ENCODE measurements at regions not wholly inside any gene's neighbourhood (a gene's known extent, or its start where the extent isn't known, plus 50 kb on each side); places are given as distances from the start of the nearest gene placed in this dataset.
A peak's percentile ranks its signal among the peaks of the same experiment; 100 is the strongest.

DNA sequence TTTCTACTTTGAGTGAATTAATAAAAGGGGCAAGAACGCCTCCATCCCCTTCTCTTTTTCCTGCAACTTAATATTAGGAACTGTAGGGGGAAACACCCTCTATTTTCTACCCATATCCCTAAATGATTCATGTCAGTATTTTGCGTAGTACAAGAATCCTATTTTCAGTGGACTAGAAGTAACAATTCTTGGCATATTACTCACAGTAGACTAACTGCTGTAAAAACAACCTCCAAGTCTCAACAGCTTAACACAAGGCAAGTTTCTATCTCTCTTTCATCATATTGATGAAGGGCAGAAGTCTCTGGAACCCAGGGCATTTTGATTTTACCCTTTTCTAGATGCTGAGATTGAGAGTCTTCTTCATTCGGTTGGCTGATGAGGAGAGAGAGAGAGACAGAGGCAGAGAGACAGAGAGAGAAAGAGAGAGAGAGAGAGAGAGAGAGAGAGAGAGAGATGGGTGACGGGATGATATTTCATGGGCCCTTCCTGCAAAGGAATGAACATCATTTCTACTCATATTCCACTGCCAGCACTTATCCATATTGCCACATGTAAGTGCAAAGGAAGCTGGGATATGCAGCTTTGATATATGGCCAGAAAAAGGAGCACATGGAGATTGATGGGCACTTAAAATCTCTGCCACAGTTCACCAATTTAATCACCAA lies 481.6 kb downstream of the LPIN1 start:
- Histone ChIP-seq H3K36me3 (ENCODE audit: low read depth) (no peaks in the 10 kb centered on the region), H3K27ac (ENCODE audit: poor library complexity, severe bottlenecking) (no peak overlapping the region), H3K4me3 (ENCODE audit: severe bottlenecking) (no peak overlapping the region), H3K27me3 (ENCODE audit: insufficient read depth, poor library complexity, severe bottlenecking) (no peaks in the 10 kb centered on the region), H3K9me3 (ENCODE audit: severe bottlenecking) (peaks cover 6% of the 10 kb centered on the region), H3K4me1 (ENCODE audit: insufficient read depth, poor library complexity, severe bottlenecking) (no peaks in the 10 kb centered on the region)
- TF ChIP-seq, protein P1, sequence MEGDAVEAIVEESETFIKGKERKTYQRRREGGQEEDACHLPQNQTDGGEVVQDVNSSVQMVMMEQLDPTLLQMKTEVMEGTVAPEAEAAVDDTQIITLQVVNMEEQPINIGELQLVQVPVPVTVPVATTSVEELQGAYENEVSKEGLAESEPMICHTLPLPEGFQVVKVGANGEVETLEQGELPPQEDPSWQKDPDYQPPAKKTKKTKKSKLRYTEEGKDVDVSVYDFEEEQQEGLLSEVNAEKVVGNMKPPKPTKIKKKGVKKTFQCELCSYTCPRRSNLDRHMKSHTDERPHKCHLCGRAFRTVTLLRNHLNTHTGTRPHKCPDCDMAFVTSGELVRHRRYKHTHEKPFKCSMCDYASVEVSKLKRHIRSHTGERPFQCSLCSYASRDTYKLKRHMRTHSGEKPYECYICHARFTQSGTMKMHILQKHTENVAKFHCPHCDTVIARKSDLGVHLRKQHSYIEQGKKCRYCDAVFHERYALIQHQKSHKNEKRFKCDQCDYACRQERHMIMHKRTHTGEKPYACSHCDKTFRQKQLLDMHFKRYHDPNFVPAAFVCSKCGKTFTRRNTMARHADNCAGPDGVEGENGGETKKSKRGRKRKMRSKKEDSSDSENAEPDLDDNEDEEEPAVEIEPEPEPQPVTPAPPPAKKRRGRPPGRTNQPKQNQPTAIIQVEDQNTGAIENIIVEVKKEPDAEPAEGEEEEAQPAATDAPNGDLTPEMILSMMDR (IDR thresholded peaks at IDR 0.05; ENCODE audit: poor library complexity, severe bottlenecking) = no peak
- DNase-seq (ENCODE audit: low spot score) (no peak), ATAC-seq (ENCODE audit: low read depth) (0 out of 3 replicates have a peak, but pooled peaks have one; percentile 41)

DNA sequence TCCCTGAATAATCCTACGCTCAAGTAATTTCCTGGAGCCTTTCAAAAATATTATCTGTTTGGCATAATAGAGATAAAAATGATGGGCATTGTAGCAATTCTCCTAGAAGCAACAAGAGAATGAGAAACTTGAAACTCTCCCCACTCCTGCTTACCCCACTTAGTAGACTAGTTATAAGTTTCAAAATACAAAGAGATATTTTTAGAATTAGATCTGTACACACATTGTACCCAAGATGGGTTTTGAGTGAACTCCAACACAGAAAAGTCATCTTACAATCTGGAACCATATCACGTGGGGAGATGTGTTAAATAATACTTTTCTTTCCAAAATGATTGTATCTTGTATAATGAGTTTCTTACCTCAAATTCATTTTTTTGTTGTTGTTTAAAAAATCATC lies 484.9 kb downstream of the LPIN1 start:
- Histone ChIP-seq H3K27ac (ENCODE audit: poor library complexity, severe bottlenecking) (no peak overlapping the region), H3K36me3 (ENCODE audit: low read depth) (no peaks in the 10 kb centered on the region), H3K4me3 (ENCODE audit: severe bottlenecking) (no peak overlapping the region), H3K27me3 (ENCODE audit: insufficient read depth, poor library complexity, severe bottlenecking) (no peaks in the 10 kb centered on the region), H3K4me1 (ENCODE audit: insufficient read depth, poor library complexity, severe bottlenecking) (no peaks in the 10 kb centered on the region), H3K9me3 (ENCODE audit: severe bottlenecking) (no peaks in the 10 kb centered on the region)
- DNase-seq (ENCODE audit: low spot score) (no peak), ATAC-seq (ENCODE audit: low read depth) (no peak)
- TF ChIP-seq, protein P1 (IDR thresholded peaks at IDR 0.05; ENCODE audit: poor library complexity, severe bottlenecking) = no peak

DNA sequence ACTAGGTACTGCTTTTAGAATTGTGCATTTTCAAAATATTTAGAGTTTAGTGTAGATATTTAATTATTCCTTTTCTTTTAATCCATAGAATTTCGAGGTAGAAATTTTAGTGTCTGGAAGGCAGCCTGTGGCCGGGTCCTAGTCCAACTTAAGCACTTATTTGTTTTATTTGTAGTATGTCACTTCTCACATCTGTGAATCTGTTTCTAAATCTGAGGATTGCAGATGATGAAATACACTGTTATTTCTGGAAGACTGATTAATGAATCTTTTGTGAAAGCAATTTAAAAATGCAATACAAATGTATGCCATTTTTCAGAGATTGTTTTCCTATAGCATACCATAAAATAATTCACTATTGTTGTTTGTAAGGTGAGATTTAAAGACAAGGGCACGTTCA lies 483.9 kb upstream of the TRIB2 start:
- ATAC-seq (ENCODE audit: low read depth) (no peak), DNase-seq (ENCODE audit: low spot score) (no peak)
- no peaks in the 10 kb centered on the region for H3K36me3 ChIP-seq (ENCODE audit: low read depth)

DNA sequence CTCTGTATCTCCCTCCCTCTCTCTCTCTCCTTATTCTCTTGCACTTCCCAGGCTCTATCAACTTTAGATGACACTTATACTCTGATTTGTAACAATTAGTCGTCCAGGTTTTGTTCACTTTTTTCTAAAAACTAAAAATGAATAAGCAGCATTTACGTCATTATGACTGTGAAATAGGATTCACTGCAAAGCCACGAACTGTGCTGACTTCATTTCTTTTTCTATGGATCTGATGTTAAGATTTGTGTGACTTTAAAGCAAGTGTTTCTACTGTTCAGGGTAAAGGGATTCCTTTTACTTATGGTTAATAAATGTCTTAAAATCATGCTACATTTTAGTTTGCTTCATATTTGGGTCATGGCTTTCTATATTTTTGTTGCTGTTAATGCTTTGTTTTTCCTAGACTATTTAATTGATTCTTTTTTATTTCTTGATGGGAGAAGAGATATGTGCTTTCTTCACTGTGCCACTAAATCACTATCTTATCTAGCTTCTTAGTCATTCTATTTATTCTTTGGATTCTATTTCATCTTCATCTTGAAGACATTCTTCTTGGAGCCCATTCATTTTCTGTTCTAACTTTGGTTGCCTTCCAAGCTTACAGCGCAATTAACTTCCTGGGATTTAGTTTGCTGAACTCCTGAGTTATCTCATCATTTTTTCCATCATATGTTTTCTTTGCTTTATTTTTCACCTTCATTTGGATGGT lies 480.4 kb upstream of the TRIB2 start:
- TF ChIP-seq, protein P1 (IDR thresholded peaks at IDR 0.05; ENCODE audit: poor library complexity, severe bottlenecking) = no peak
- Histone ChIP-seq H3K27ac (ENCODE audit: poor library complexity, severe bottlenecking) (no peak overlapping the region), H3K4me1 (ENCODE audit: insufficient read depth, poor library complexity, severe bottlenecking) (no peaks in the 10 kb centered on the region), H3K36me3 (ENCODE audit: low read depth) (no peaks in the 10 kb centered on the region), H3K9me3 (ENCODE audit: severe bottlenecking) (no peaks in the 10 kb centered on the region), H3K27me3 (ENCODE audit: insufficient read depth, poor library complexity, severe bottlenecking) (no peaks in the 10 kb centered on the region), H3K4me3 (ENCODE audit: severe bottlenecking) (no peak overlapping the region)
- no peak for ATAC-seq (ENCODE audit: low read depth)
- DNase-seq (ENCODE audit: low spot score) = no peak

More for the DNA sequence above, 483.9 kb upstream of the TRIB2 start:
- H3K4me3 ChIP-seq (ENCODE audit: severe bottlenecking) = no peak overlapping the region
- H3K9me3 ChIP-seq (ENCODE audit: severe bottlenecking) = no peaks in the 10 kb centered on the region
- H3K4me1 ChIP-seq (ENCODE audit: insufficient read depth, poor library complexity, severe bottlenecking) = no peaks in the 10 kb centered on the region
- no peak overlapping the region for H3K27ac ChIP-seq (ENCODE audit: poor library complexity, severe bottlenecking)
- TF ChIP-seq, protein P1 (IDR thresholded peaks at IDR 0.05; ENCODE audit: poor library complexity, severe bottlenecking) = no peak
- no peaks in the 10 kb centered on the region for H3K27me3 ChIP-seq (ENCODE audit: insufficient read depth, poor library complexity, severe bottlenecking)

DNA sequence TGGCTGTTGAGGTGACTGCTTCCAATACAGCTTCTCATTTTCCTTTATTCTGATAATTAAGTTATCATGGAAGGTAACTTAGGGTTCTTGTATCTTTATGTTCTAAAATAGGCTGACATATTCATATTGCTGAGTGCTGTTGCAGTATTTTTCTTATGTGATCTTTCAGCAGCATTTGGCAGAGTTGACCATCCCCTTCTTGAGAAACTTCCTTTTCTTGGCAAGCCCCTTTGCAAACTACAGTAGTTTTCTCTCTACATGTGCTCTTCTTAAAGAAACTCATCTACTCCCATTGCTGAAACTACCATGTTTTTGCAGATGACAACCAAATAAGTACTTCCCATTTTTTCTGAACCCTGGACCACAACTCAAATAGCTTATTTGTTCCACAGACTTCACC lies 476.5 kb upstream of the TRIB2 start:
- DNase-seq (ENCODE audit: low spot score) (no peak), ATAC-seq (ENCODE audit: low read depth) (no peak)
- no peak overlapping the region for H3K27ac ChIP-seq (ENCODE audit: poor library complexity, severe bottlenecking)
- H3K9me3 ChIP-seq (ENCODE audit: severe bottlenecking) = no peaks in the 10 kb centered on the region
- no peak overlapping the region for H3K4me3 ChIP-seq (ENCODE audit: severe bottlenecking)
- H3K36me3 ChIP-seq (ENCODE audit: low read depth) = no peaks in the 10 kb centered on the region
- TF ChIP-seq, protein P1 (IDR thresholded peaks at IDR 0.05; ENCODE audit: poor library complexity, severe bottlenecking) = no peak
- H3K4me1 ChIP-seq (ENCODE audit: insufficient read depth, poor library complexity, severe bottlenecking) = no peaks in the 10 kb centered on the region
- H3K27me3 ChIP-seq (ENCODE audit: insufficient read depth, poor library complexity, severe bottlenecking) = no peaks in the 10 kb centered on the region
